HUES6 (cell line): ENCODE measurements at regions not wholly inside any gene's neighbourhood (a gene's known extent, or its start where the extent isn't known, plus 50 kb on each side); places are given as distances from the start of the nearest gene placed in this dataset.

Source experiments
- H3K27ac ChIP-seq: 2 replicates; pipeline ENCODE4 v1.7.0; 2013; ENCODE audit warnings: low read depth, mild to moderate bottlenecking, low read length, inconsistent platforms
- H3K27me3 ChIP-seq: 2 replicates; pipeline ENCODE4 v1.6.1; 2013; ENCODE audit warnings: low read length; ENCODE audit not compliant: control insufficient read depth, insufficient read depth
- H3K36me3 ChIP-seq: 2 replicates; pipeline ENCODE4 v1.6.1; 2013; ENCODE audit warnings: low read length; ENCODE audit not compliant: control insufficient read depth, insufficient read depth
- H3K4me1 ChIP-seq: 2 replicates; pipeline ENCODE4 v1.6.1; 2013; ENCODE audit warnings: low read length; ENCODE audit not compliant: control insufficient read depth, insufficient read depth
- H3K4me3 ChIP-seq: 2 replicates; pipeline ENCODE4 v1.5.1; 2013; ENCODE audit warnings: low read depth, low read length
- H3K9ac ChIP-seq: one replicate; pipeline ENCODE4 v1.6.1; 2013; ENCODE audit warnings: mild to moderate bottlenecking, low read length
- H3K9me3 ChIP-seq: 2 replicates; pipeline ENCODE4 v1.6.1; 2013; ENCODE audit warnings: low read depth, low read length; ENCODE audit not compliant: control insufficient read depth, insufficient read depth

DNA sequence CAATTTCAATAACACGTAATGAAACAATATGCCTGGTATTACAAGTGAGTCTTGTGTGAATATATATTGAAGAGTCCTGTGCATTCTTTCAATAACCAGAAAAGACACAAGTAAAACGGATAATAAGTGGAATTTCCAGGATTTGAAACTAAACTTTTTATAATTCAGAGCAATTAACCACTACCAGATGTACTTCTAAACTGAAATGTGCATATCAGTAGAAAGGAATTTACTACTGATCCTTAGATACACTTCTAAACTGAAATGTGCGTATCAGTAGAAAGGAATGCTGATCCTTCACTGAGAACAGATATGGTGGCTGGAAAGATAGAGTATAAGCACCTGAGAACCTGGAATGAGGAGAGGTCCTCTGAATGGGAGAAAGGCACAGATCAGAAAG lies 470.9 kb upstream of the SPHKAP start:
- H3K9me3 ChIP-seq, result no peaks in the 10 kb centered on the region
- no peaks in the 10 kb centered on the region for H3K27me3 ChIP-seq
- no peak overlapping the region for H3K4me3 ChIP-seq
- no peaks in the 10 kb centered on the region for H3K36me3 ChIP-seq
- H3K9ac ChIP-seq, result no peak overlapping the region
- no peak overlapping the region for H3K27ac ChIP-seq
- H3K4me1 ChIP-seq, result peaks cover 3% of the 10 kb centered on the region; the same call in 1 of the 2 replicates

DNA sequence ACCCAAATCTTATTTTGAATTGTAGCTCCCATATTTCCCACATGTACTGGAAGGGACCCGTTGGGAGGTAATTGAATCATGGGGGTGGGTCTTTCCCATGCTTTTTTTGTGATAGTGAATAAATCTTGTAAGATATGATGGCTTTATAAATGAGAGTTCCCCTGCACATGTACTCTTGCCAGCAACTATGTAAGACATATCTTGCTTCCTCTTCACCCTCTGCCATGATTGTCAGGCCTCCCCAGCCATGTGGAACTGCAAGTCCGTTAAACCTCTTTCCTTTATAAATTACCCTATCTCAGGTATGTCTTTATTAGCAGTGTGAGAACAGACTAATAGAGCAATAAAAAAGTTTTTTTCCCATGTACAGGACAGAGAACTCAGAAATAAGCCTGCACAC lies 468.4 kb upstream of the SPHKAP start:
- Histone ChIP-seq H3K4me3 (no peak overlapping the region), H3K36me3 (no peaks in the 10 kb centered on the region), H3K27ac (no peak overlapping the region)

DNA sequence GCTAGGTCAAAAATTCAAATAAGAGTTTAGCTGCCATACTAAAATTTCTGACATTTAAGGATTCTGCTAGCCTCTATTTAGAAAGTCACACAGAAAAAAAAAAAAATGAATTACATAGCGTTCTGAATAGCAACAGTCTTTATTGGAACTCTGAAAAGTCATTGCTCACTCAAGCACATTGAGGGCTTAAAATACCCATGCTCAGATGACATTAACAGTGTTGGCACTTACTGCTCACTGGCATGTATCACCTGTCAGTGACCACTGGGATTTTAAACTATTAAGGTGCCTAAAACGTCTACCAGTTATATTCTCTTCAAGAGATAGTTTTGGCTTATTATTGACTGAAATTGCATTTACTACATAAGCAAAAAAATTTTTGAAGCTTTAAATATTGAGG lies 468.0 kb upstream of the SPHKAP start:
- peaks cover 3% of the 10 kb centered on the region; the same call in 1 of the 2 replicates for H3K4me1 ChIP-seq
- H3K9ac ChIP-seq, result no peak overlapping the region
- no peaks in the 10 kb centered on the region for H3K9me3 ChIP-seq
- H3K36me3 ChIP-seq, result no peaks in the 10 kb centered on the region
- H3K27me3 ChIP-seq, result no peaks in the 10 kb centered on the region
- H3K4me3 ChIP-seq, result no peak overlapping the region
- no peak overlapping the region for H3K27ac ChIP-seq

More for the DNA sequence above, 468.4 kb upstream of the SPHKAP start:
- Histone ChIP-seq H3K4me1 (peaks cover 3% of the 10 kb centered on the region; the same call in 1 of the 2 replicates), H3K27me3 (no peaks in the 10 kb centered on the region), H3K9ac (no peak overlapping the region), H3K9me3 (no peaks in the 10 kb centered on the region)

DNA sequence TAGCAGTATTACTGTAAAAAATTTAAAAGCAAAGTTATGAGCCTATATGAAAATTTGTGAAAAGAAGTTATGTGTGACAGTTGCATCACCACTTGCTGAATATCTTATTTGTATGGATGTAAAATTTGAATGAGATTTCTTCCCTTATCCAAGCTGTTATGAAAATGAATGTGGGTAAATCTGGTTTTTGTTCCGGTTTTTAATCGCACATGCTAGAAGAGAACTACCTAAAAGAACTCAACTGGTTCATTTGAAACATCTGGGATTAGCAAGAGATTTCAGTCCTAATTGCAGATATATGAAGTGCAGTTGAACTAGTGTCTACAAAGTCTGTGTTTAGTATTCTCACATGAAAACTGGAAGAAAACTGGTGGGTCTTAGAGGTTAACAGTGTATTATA lies 467.1 kb upstream of the SPHKAP start:
- Histone ChIP-seq H3K9me3 (no peaks in the 10 kb centered on the region), H3K27ac (no peak overlapping the region), H3K4me3 (no peak overlapping the region), H3K36me3 (no peaks in the 10 kb centered on the region), H3K4me1 (no peaks in the 10 kb centered on the region), H3K9ac (no peak overlapping the region), H3K27me3 (no peaks in the 10 kb centered on the region)

DNA sequence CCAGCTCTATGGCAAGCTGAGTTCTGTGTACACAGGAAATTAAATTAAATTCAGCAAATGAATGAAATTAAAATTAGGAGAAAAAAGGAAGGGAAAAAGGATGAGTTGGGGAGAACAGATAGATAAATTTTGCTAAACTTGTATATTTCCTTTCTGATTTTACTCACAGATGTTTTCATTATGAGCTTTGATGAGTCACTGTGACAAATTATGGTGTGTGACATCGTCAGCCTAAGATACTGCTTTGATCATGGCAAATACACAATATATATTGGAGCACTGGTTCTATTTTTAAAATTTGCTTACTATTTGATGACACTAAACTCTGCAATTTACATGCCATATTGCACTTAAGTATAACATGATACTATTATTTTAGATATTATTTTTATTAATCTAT lies 464.6 kb upstream of the SPHKAP start:
- no peaks in the 10 kb centered on the region for H3K36me3 ChIP-seq
- no peak overlapping the region for H3K27ac ChIP-seq
- H3K9me3 ChIP-seq, result no peaks in the 10 kb centered on the region
- H3K4me1 ChIP-seq, result no peaks in the 10 kb centered on the region
- H3K9ac ChIP-seq, result no peak overlapping the region
- H3K4me3 ChIP-seq, result no peak overlapping the region
- H3K27me3 ChIP-seq, result no peaks in the 10 kb centered on the region

DNA sequence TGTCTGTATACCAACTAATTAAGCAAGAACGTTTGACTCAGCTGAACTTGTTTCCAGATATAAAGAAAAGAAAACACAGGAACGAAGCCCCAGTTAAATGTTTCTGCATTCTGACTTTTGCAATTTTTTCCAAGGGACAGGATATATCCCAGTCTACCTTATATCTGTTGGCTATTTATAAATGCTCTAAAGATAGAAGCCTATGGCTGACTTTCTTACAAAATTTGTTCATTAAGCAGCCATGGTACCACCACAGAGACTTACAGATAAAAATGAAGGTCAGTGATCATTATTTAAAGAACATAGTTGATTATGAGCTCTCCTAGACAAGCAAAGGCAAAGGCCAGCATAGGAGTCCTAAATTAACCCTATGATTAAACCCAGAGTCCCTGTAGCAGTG lies 462.7 kb upstream of the SPHKAP start:
- Histone ChIP-seq H3K9me3 (no peaks in the 10 kb centered on the region), H3K27ac (no peak overlapping the region), H3K4me3 (no peak overlapping the region), H3K4me1 (no peaks in the 10 kb centered on the region), H3K27me3 (no peaks in the 10 kb centered on the region), H3K36me3 (no peaks in the 10 kb centered on the region), H3K9ac (no peak overlapping the region)

DNA sequence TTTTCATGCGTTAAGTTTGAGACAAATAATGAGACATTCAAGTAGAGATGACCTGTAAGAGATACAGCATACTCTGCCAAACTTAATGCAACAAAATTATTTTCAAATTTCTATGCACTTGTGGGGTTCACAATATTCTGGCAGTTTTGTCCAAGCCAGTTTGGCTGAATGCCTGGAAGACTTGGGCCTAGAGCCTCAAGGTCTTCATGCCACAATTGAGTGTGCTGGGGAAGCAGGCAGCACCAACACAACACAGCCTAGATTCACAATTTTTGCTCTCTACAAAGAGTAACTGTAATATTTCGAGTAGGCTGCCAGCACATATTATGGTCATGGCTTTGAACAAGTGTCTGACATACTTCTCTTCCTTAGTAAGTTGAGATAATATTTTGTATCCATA lies 461.4 kb upstream of the SPHKAP start:
- Histone ChIP-seq H3K4me3 (no peak overlapping the region), H3K9ac (no peak overlapping the region), H3K4me1 (no peaks in the 10 kb centered on the region), H3K27me3 (no peaks in the 10 kb centered on the region), H3K9me3 (no peaks in the 10 kb centered on the region), H3K27ac (no peak overlapping the region), H3K36me3 (no peaks in the 10 kb centered on the region)

DNA sequence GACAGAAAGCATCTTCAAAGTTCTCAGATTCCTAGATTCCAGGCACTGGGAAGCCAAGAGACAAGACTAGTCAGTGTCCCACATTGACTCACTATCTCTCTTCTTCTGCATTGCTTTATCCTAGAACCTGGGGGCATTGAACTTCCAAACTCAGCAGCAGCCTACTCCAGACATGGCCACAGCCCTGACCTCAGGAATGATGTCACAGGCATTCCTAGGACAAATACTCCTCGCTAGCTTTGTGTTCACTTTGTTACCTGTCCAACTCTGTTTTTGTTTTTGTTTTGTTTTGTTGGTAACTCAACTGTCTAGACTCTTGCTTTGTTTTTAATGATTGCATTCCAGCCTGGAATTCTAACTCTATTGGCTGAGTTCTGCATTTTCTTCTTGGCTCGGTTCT lies 449.3 kb upstream of the SPHKAP start:
- Histone ChIP-seq H3K9me3 (peaks cover 10% of the 10 kb centered on the region), H3K27ac (no peak overlapping the region), H3K4me1 (no peaks in the 10 kb centered on the region), H3K27me3 (no peaks in the 10 kb centered on the region), H3K4me3 (no peak overlapping the region), H3K9ac (no peak overlapping the region), H3K36me3 (no peaks in the 10 kb centered on the region)

DNA sequence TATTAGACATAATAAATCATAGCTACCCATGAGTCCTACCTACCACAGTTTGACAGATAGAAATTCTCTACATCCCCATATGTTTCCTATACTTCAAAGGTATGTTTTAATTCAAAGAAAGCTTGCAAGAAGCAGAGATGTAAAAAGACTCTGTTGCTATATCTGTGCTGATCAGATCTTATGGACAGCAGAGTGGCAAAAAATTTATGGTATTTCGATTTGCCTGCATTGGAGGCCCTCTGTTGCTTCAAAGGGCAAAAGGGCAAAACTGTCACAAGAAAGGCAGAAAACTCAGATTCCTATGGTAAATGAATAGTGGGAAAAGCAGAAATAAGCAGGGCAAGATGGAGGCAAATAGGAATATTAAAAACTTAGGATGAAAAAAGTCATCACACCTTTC lies 447.8 kb upstream of the SPHKAP start:
- Histone ChIP-seq H3K27ac (no peak overlapping the region), H3K36me3 (no peaks in the 10 kb centered on the region), H3K9ac (no peak overlapping the region), H3K4me3 (no peak overlapping the region), H3K4me1 (no peaks in the 10 kb centered on the region), H3K27me3 (no peaks in the 10 kb centered on the region), H3K9me3 (no peaks in the 10 kb centered on the region)

DNA sequence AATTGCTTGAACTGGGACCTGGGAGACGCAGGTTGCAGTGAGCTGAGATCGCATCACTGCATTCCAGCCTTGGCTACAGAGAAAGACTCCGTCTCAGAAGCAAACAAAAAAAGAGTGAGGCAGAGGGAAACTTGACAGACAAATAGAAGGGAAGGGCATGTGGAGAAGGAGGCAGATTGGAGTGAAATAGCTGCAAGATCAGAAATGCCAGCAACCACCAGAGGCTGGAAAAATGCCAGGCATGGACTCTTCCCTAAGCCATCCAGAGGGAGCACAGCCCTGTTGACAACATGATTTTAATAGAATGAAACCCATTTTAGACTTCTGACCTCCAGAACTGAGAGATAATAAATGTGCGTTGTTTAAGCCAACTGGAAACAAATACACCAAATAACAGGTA lies 447.2 kb upstream of the SPHKAP start:
- H3K36me3 ChIP-seq, result no peaks in the 10 kb centered on the region
- H3K27me3 ChIP-seq, result no peaks in the 10 kb centered on the region
- H3K27ac ChIP-seq, result no peak overlapping the region
- H3K9ac ChIP-seq, result no peak overlapping the region
- H3K4me1 ChIP-seq, result no peaks in the 10 kb centered on the region
- no peak overlapping the region for H3K4me3 ChIP-seq
- H3K9me3 ChIP-seq, result no peaks in the 10 kb centered on the region

DNA sequence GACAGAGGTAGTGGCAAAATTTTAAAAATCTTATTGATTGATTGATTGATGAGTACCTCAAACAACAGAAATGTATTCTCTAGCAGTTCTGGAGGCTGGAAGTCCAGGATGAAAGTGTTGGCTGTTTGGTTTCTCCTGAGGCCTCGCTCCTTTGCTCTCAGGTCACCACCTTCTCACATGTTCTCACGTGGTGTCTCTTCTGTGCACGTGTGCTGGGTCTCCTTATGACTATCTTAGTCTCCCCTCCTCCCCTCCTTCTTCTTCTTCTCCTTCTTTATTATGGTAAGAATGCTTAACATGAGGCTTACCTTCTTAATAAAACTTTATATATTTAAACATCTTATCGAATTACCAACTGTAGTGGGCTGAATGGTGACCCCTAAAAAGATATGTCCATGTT lies 446.0 kb upstream of the SPHKAP start:
- H3K9ac ChIP-seq, result no peak overlapping the region
- H3K36me3 ChIP-seq, result no peaks in the 10 kb centered on the region
- no peaks in the 10 kb centered on the region for H3K9me3 ChIP-seq
- H3K27me3 ChIP-seq, result no peaks in the 10 kb centered on the region
- no peak overlapping the region for H3K4me3 ChIP-seq
- H3K4me1 ChIP-seq, result no peaks in the 10 kb centered on the region
- H3K27ac ChIP-seq, result no peak overlapping the region

DNA sequence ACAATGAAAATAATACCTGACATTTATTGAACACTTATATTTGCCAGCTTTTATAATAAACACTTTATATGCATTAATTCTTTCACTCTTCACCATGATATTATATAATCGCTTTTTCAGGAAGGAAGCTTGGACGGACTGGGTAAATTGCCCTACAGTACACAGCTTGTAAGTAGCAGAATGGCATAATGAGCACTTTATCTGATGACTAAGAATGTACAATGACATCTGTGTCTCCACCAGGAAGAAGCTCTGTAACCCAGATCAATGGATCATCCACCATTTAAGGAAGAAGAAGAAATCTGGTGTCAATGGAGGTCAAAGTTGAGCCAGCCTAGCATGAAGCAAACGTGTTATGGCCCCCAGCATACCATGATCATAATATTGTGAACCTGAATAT lies 444.0 kb upstream of the SPHKAP start:
- H3K9ac ChIP-seq, result no peak overlapping the region
- H3K4me1 ChIP-seq, result no peaks in the 10 kb centered on the region
- H3K27me3 ChIP-seq, result no peaks in the 10 kb centered on the region
- no peaks in the 10 kb centered on the region for H3K9me3 ChIP-seq
- H3K27ac ChIP-seq, result no peak overlapping the region
- no peak overlapping the region for H3K4me3 ChIP-seq
- no peaks in the 10 kb centered on the region for H3K36me3 ChIP-seq
